DOHH2 (cell line): ENCODE measurements at regions not wholly inside any gene's neighbourhood (a gene's known extent, or its start where the extent isn't known, plus 50 kb on each side); places are given as distances from the start of the nearest gene placed in this dataset.

ENCODE experiments used
- H3F3A ChIP-seq: fragments of 200-600 bp; sonication (generic), shearing (Covaris generic); 2 replicates; pipeline ENCODE4 v1.6.0; 2016; ENCODE audit warnings: antibody characterized with exemption, mild to moderate bottlenecking; ENCODE audit not compliant: control insufficient read depth, insufficient read depth
- H3K27ac ChIP-seq: fragments of 200-600 bp; sonication (generic); 2 replicates; pipeline ENCODE4 v1.5.1; 2014; ENCODE audit warnings: low read depth, mild to moderate bottlenecking, low read length, moderate library complexity
- H3K27me3 ChIP-seq: fragments of 200-600 bp; sonication (generic); 2 replicates; pipeline ENCODE4 v1.6.1; 2014; ENCODE audit warnings: mild to moderate bottlenecking, low read length, mixed read lengths; ENCODE audit not compliant: control insufficient read depth
- H3K36me3 ChIP-seq: fragments of 200-600 bp; sonication (generic); 2 replicates; pipeline ENCODE4 v1.6.1; 2014; ENCODE audit warnings: mild to moderate bottlenecking, low read length, moderate library complexity, mixed read lengths; ENCODE audit not compliant: control insufficient read depth
- H3K4me1 ChIP-seq: fragments of 200-600 bp; sonication (generic); 2 replicates; pipeline ENCODE4 v1.6.1; 2014; ENCODE audit warnings: mild to moderate bottlenecking, low read length, mixed read lengths; ENCODE audit not compliant: control insufficient read depth
- H3K4me2 ChIP-seq: fragments of 200-600 bp; sonication (generic); 2 replicates; pipeline ENCODE4 v1.6.0; 2014; ENCODE audit warnings: mild to moderate bottlenecking, low read length, moderate library complexity
- H3K4me3 ChIP-seq: fragments of 200-600 bp; sonication (generic); 2 replicates; pipeline ENCODE4 v1.5.1; 2014; ENCODE audit warnings: mild to moderate bottlenecking, low read length, mixed read lengths
- H3K79me2 ChIP-seq: fragments of 200-600 bp; sonication (generic); 2 replicates; pipeline ENCODE4 v1.6.1; 2014; ENCODE audit warnings: mild to moderate bottlenecking, low read length, mixed read lengths; ENCODE audit not compliant: control insufficient read depth
- H3K9me2 ChIP-seq: fragments of 200-600 bp; sonication (generic); replicated peaks from 2 replicates; pipeline ENCODE4 v1.6.1; 2014; ENCODE audit warnings: mild to moderate bottlenecking, low read length, mixed read lengths; ENCODE audit not compliant: control insufficient read depth
- H3K9me3 ChIP-seq: fragments of 200-600 bp; sonication (generic); 2 replicates; pipeline ENCODE4 v1.6.1; 2014; ENCODE audit warnings: antibody characterized with exemption, low read length, mixed read lengths; ENCODE audit not compliant: control insufficient read depth, insufficient read depth
- H4K20me1 ChIP-seq: fragments of 200-600 bp; sonication (generic); 2 replicates; pipeline ENCODE4 v1.6.0; 2014; ENCODE audit warnings: low read depth, mild to moderate bottlenecking, antibody characterized with exemption, low read length, moderate library complexity; ENCODE audit not compliant: control insufficient read depth, insufficient read depth
- CTCF ChIP-seq: fragments of 200-600 bp; sonication (generic); IDR thresholded peaks from one replicate; pipeline ENCODE4 v1.5.1; 2014; ENCODE audit warnings: antibody characterized with exemption, mild to moderate bottlenecking, low read depth, low read length; ENCODE audit not compliant: poor library complexity, severe bottlenecking
- EZH2phosphoT487 ChIP-seq: fragments of 200-600 bp; sonication (generic); IDR thresholded peaks from 2 replicates; pipeline ENCODE4 v1.6.1; 2017; ENCODE audit warnings: borderline replicate concordance, mild to moderate bottlenecking, antibody characterized with exemption, low read length, moderate library complexity, mixed read lengths

GRCh38 chr6:168369786-168370185, 50.2 kb upstream of the DACT2 start:
- Histone ChIP-seq H3K36me3 (no peaks in the 10 kb centered on the region), H3F3A (no peaks in the 10 kb centered on the region), H3K4me1 (no peaks in the 10 kb centered on the region), H3K9me3 (peaks cover 6% of the 10 kb centered on the region; the same call in 1 of the 2 replicates), H3K4me3 (no peak overlapping the region), H3K9me2 (no peaks in the 10 kb centered on the region), H3K27ac (no peak overlapping the region), H4K20me1 (no peaks in the 10 kb centered on the region), H3K79me2 (no peaks in the 10 kb centered on the region), H3K27me3 (no peaks in the 10 kb centered on the region), H3K4me2 (no peak overlapping the region)
- TF ChIP-seq EZH2phosphoT487 (no peak), CTCF (no peak)

GRCh38 chr6:168370310-168370991, 50.9 kb upstream of the DACT2 start:
- H4K20me1 ChIP-seq = no peaks in the 10 kb centered on the region
- TF ChIP-seq EZH2phosphoT487 = no peak
- TF ChIP-seq CTCF = peak; percentile 67
- H3F3A ChIP-seq = no peaks in the 10 kb centered on the region
- peaks cover 6% of the 10 kb centered on the region; the same call in 1 of the 2 replicates for H3K9me3 ChIP-seq
- H3K9me2 ChIP-seq = no peaks in the 10 kb centered on the region
- no peaks in the 10 kb centered on the region for H3K4me1 ChIP-seq
- H3K4me3 ChIP-seq = no peak overlapping the region
- no peak overlapping the region for H3K27ac ChIP-seq
- H3K4me2 ChIP-seq = no peak overlapping the region
- no peaks in the 10 kb centered on the region for H3K36me3 ChIP-seq
- H3K27me3 ChIP-seq = no peaks in the 10 kb centered on the region
- no peaks in the 10 kb centered on the region for H3K79me2 ChIP-seq

GRCh38 chr6:168371185-168371584, 51.6 kb upstream of the DACT2 start:
- no peaks in the 10 kb centered on the region for H3K9me2 ChIP-seq
- no peak overlapping the region for H3K4me2 ChIP-seq
- no peaks in the 10 kb centered on the region for H3K4me1 ChIP-seq
- H3F3A ChIP-seq = no peaks in the 10 kb centered on the region
- TF ChIP-seq CTCF = no peak
- TF ChIP-seq EZH2phosphoT487 = no peak
- H3K27ac ChIP-seq = no peak overlapping the region
- H3K36me3 ChIP-seq = no peaks in the 10 kb centered on the region
- H3K79me2 ChIP-seq = no peaks in the 10 kb centered on the region
- H3K9me3 ChIP-seq = peaks cover 6% of the 10 kb centered on the region; the same call in 1 of the 2 replicates
- H3K4me3 ChIP-seq = no peak overlapping the region
- no peaks in the 10 kb centered on the region for H3K27me3 ChIP-seq
- H4K20me1 ChIP-seq = no peaks in the 10 kb centered on the region
